ENCODE measurements at regions not wholly inside any gene's neighbourhood (a gene's known extent, or its start where the extent isn't known, plus 50 kb on each side); places are given as distances from the start of the nearest gene placed in this dataset.

GRCh38 chr6:113632220-113632864 is 224.8 kb upstream of the MARCKS start:
- Histone ChIP-seq H3K27ac (ENCODE audit: low read length, poor library complexity, severe bottlenecking) (peak overlapping the region; percentile 73), H3K14ac (ENCODE audit: low read length in 2 of 2) (no peak overlapping the region), H3K4me2 (ENCODE audit: low read length, poor library complexity, severe bottlenecking) (peak overlapping the region; percentile 65), H3K4me3 (ENCODE audit: insufficient read depth in 1 of 2, low read depth in 1 of 2, low read length in 2 of 2) (peak overlapping the region in 1 of 2 experiments; percentile 64), H2BK5ac (ENCODE audit: low read depth, low read length, poor library complexity, severe bottlenecking) (no peak overlapping the region), H2BK15ac (ENCODE audit: low read depth, poor library complexity, severe bottlenecking) (no peak overlapping the region), H3K36me3 (ENCODE audit: control insufficient read depth in 1 of 2, insufficient read depth in 2 of 2, low read depth in 1 of 2, low read length in 2 of 2) (no peaks in the 10 kb centered on the region), H3K9me3 (ENCODE audit: control insufficient read depth, low read length) (no peaks in the 10 kb centered on the region), H3K4me1 (ENCODE audit: control insufficient read depth, insufficient read depth, low read depth, low read length) (peaks cover 13% of the 10 kb centered on the region), H3K18ac (ENCODE audit: low read depth in 1 of 2, low read length in 2 of 2) (peak overlapping the region in 1 of 2 experiments; percentile 67), H2AK5ac (ENCODE audit: low read length, severe bottlenecking) (peak overlapping the region; percentile 67), H2AFZ (ENCODE audit: low read depth, low read length) (no peak overlapping the region), H3K9ac (ENCODE audit: low read length) (peak overlapping the region; percentile 79), H4K91ac (ENCODE audit: low read length) (no peak overlapping the region), H3K4ac (ENCODE audit: low read depth in 1 of 2, low read length in 2 of 2) (no peak overlapping the region), H2BK120ac (ENCODE audit: low read depth, low read length) (no peak overlapping the region), H2BK12ac (ENCODE audit: low read length in 2 of 2) (peak overlapping the region in 1 of 2 experiments; percentile 80), H3K27me3 (ENCODE audit: control insufficient read depth in 1 of 2, insufficient read depth in 1 of 2, low read length in 2 of 2) (no peaks in the 10 kb centered on the region), H3K23ac (ENCODE audit: low read length in 2 of 2) (no peak overlapping the region), H4K8ac (ENCODE audit: low read length) (no peak overlapping the region), H3K79me1 (replicated peaks; ENCODE audit: low read length, poor library complexity, severe bottlenecking) (no peaks in the 10 kb centered on the region)
- WGBS: 1% methylated on average over 7 of the region's 8 CpGs
- DNase-seq: peak; percentile 94

- H2BK120ac ChIP-seq (ENCODE audit: low read depth, low read length): no peak overlapping the region
- H4K91ac ChIP-seq (ENCODE audit: low read length): no peak overlapping the region
- no peaks in the 10 kb centered on the region for H3K36me3 ChIP-seq (ENCODE audit: control insufficient read depth in 1 of 2, insufficient read depth in 2 of 2, low read depth in 1 of 2, low read length in 2 of 2)
- H3K79me1 ChIP-seq (replicated peaks; ENCODE audit: low read length, poor library complexity, severe bottlenecking): no peaks in the 10 kb centered on the region
- no peak overlapping the region for H3K18ac ChIP-seq (ENCODE audit: low read depth in 1 of 2, low read length in 2 of 2)
- H3K14ac ChIP-seq (ENCODE audit: low read length in 2 of 2): no peak overlapping the region
- no peak overlapping the region for H3K23ac ChIP-seq (ENCODE audit: low read length in 2 of 2)
- H3K9me3 ChIP-seq (ENCODE audit: control insufficient read depth, low read length): no peaks in the 10 kb centered on the region
- peaks cover 13% of the 10 kb centered on the region for H3K4me1 ChIP-seq (ENCODE audit: control insufficient read depth, insufficient read depth, low read depth, low read length)
- no peak overlapping the region for H3K9ac ChIP-seq (ENCODE audit: low read length)
- H3K4me3 ChIP-seq (ENCODE audit: insufficient read depth in 1 of 2, low read depth in 1 of 2, low read length in 2 of 2): no peak overlapping the region
- no peak overlapping the region for H3K27ac ChIP-seq (ENCODE audit: low read length, poor library complexity, severe bottlenecking)
- no peak overlapping the region for H2BK12ac ChIP-seq (ENCODE audit: low read length in 2 of 2)
- no peaks in the 10 kb centered on the region for H3K27me3 ChIP-seq (ENCODE audit: control insufficient read depth in 1 of 2, insufficient read depth in 1 of 2, low read length in 2 of 2)
- no peak for DNase-seq
- no peak overlapping the region for H2BK5ac ChIP-seq (ENCODE audit: low read depth, low read length, poor library complexity, severe bottlenecking)
- no peak overlapping the region for H4K8ac ChIP-seq (ENCODE audit: low read length)
- no peak overlapping the region for H2BK15ac ChIP-seq (ENCODE audit: low read depth, poor library complexity, severe bottlenecking)
- no peak overlapping the region for H3K4ac ChIP-seq (ENCODE audit: low read depth in 1 of 2, low read length in 2 of 2)
- H2AK5ac ChIP-seq (ENCODE audit: low read length, severe bottlenecking): no peak overlapping the region
- no peak overlapping the region for H2AFZ ChIP-seq (ENCODE audit: low read depth, low read length)
- no peak overlapping the region for H3K4me2 ChIP-seq (ENCODE audit: low read length, poor library complexity, severe bottlenecking)
Measured at GRCh38 chr6:113633638-113634037, 223.5 kb upstream of the MARCKS start.

- no peak overlapping the region for H2BK5ac ChIP-seq (ENCODE audit: low read depth, low read length, poor library complexity, severe bottlenecking)
- no peak overlapping the region for H3K4ac ChIP-seq (ENCODE audit: low read depth in 1 of 2, low read length in 2 of 2)
- H3K27ac ChIP-seq (ENCODE audit: low read length, poor library complexity, severe bottlenecking): peak overlapping the region; percentile 29
- WGBS: 47% methylated on average over 2 of the region's 4 CpGs
- peaks cover 13% of the 10 kb centered on the region for H3K4me1 ChIP-seq (ENCODE audit: control insufficient read depth, insufficient read depth, low read depth, low read length)
- no peaks in the 10 kb centered on the region for H3K9me3 ChIP-seq (ENCODE audit: control insufficient read depth, low read length)
- no peak overlapping the region for H3K4me3 ChIP-seq (ENCODE audit: insufficient read depth in 1 of 2, low read depth in 1 of 2, low read length in 2 of 2)
- no peak overlapping the region for H2AFZ ChIP-seq (ENCODE audit: low read depth, low read length)
- peak overlapping the region in 1 of 2 experiments; percentile 61 for H2BK12ac ChIP-seq (ENCODE audit: low read length in 2 of 2)
- H3K36me3 ChIP-seq (ENCODE audit: control insufficient read depth in 1 of 2, insufficient read depth in 2 of 2, low read depth in 1 of 2, low read length in 2 of 2): no peaks in the 10 kb centered on the region
- DNase-seq: peak; percentile 87
- peak overlapping the region; percentile 78 for H2AK5ac ChIP-seq (ENCODE audit: low read length, severe bottlenecking)
- H3K14ac ChIP-seq (ENCODE audit: low read length in 2 of 2): no peak overlapping the region
- no peaks in the 10 kb centered on the region for H3K27me3 ChIP-seq (ENCODE audit: control insufficient read depth in 1 of 2, insufficient read depth in 1 of 2, low read length in 2 of 2)
- no peak overlapping the region for H2BK120ac ChIP-seq (ENCODE audit: low read depth, low read length)
- H3K23ac ChIP-seq (ENCODE audit: low read length in 2 of 2): no peak overlapping the region
- peak overlapping the region in 1 of 2 experiments; percentile 47 for H3K18ac ChIP-seq (ENCODE audit: low read depth in 1 of 2, low read length in 2 of 2)
- H3K9ac ChIP-seq (ENCODE audit: low read length): no peak overlapping the region
- no peak overlapping the region for H4K91ac ChIP-seq (ENCODE audit: low read length)
- H4K8ac ChIP-seq (ENCODE audit: low read length): no peak overlapping the region
- H3K4me2 ChIP-seq (ENCODE audit: low read length, poor library complexity, severe bottlenecking): no peak overlapping the region
- H2BK15ac ChIP-seq (ENCODE audit: low read depth, poor library complexity, severe bottlenecking): no peak overlapping the region
- H3K79me1 ChIP-seq (replicated peaks; ENCODE audit: low read length, poor library complexity, severe bottlenecking): no peaks in the 10 kb centered on the region
Measured at GRCh38 chr6:113634352-113635163, 222.6 kb upstream of the MARCKS start.

- Histone ChIP-seq H3K4me1 (ENCODE audit: control insufficient read depth, insufficient read depth, low read depth, low read length) (peaks cover 13% of the 10 kb centered on the region), H3K9ac (ENCODE audit: low read length) (peak overlapping the region; percentile 34)
Measured at GRCh38 chr6:113635222-113635986, 221.7 kb upstream of the MARCKS start.

More at GRCh38 chr6:113635222-113635986, 221.7 kb upstream of the MARCKS start:
- WGBS: 89% methylated on average over 1 of the region's 1 CpG
- H3K9me3 ChIP-seq (ENCODE audit: control insufficient read depth, low read length): no peaks in the 10 kb centered on the region
- no peak overlapping the region for H2BK120ac ChIP-seq (ENCODE audit: low read depth, low read length)
- H2BK5ac ChIP-seq (ENCODE audit: low read depth, low read length, poor library complexity, severe bottlenecking): no peak overlapping the region
- H3K27me3 ChIP-seq (ENCODE audit: control insufficient read depth in 1 of 2, insufficient read depth in 1 of 2, low read length in 2 of 2): no peaks in the 10 kb centered on the region
- H2BK15ac ChIP-seq (ENCODE audit: low read depth, poor library complexity, severe bottlenecking): no peak overlapping the region
- H3K79me1 ChIP-seq (replicated peaks; ENCODE audit: low read length, poor library complexity, severe bottlenecking): no peaks in the 10 kb centered on the region
- no peak overlapping the region for H3K4me2 ChIP-seq (ENCODE audit: low read length, poor library complexity, severe bottlenecking)
- H3K23ac ChIP-seq (ENCODE audit: low read length in 2 of 2): no peak overlapping the region
- H2BK12ac ChIP-seq (ENCODE audit: low read length in 2 of 2): peak overlapping the region in 1 of 2 experiments; percentile 92
- DNase-seq: no peak
- H3K36me3 ChIP-seq (ENCODE audit: control insufficient read depth in 1 of 2, insufficient read depth in 2 of 2, low read depth in 1 of 2, low read length in 2 of 2): no peaks in the 10 kb centered on the region
- H3K4me3 ChIP-seq (ENCODE audit: insufficient read depth in 1 of 2, low read depth in 1 of 2, low read length in 2 of 2): no peak overlapping the region
- H2AK5ac ChIP-seq (ENCODE audit: low read length, severe bottlenecking): peak overlapping the region; percentile 87
- no peak overlapping the region for H4K91ac ChIP-seq (ENCODE audit: low read length)
- H4K8ac ChIP-seq (ENCODE audit: low read length): no peak overlapping the region
- peak overlapping the region; percentile 51 for H3K27ac ChIP-seq (ENCODE audit: low read length, poor library complexity, severe bottlenecking)
- peak overlapping the region in 1 of 2 experiments; percentile 55 for H3K14ac ChIP-seq (ENCODE audit: low read length in 2 of 2)
- H3K18ac ChIP-seq (ENCODE audit: low read depth in 1 of 2, low read length in 2 of 2): peak overlapping the region in 1 of 2 experiments; percentile 84
- no peak overlapping the region for H2AFZ ChIP-seq (ENCODE audit: low read depth, low read length)
- peak overlapping the region in 1 of 2 experiments; percentile 79 for H3K4ac ChIP-seq (ENCODE audit: low read depth in 1 of 2, low read length in 2 of 2)

Data from mesenchymal stem cell (in vitro differentiated cells and primary cell).